T-cell (primary cell): ENCODE measurements at regions not wholly inside any gene's neighbourhood (a gene's known extent, or its start where the extent isn't known, plus 50 kb on each side); places are given as distances from the start of the nearest gene placed in this dataset.

ENCODE experiments used
- ATAC-seq, 4 experiments: fragments of 200-7000 bp in 3 of 4; fragments of 150-1000 bp in 1 of 4; cut with Tn5 transposase; replicated peaks in 1 of 4; 1 replicate in 3 of 4; 2 replicates in 1 of 4; pipeline ENCODE4 v1.10.0; 2021; ENCODE audit warnings: moderate library complexity in 3 of 4, mild to moderate bottlenecking in 2 of 4, moderate number of reproducible peaks in 1 of 4
- CTCF ChIA-PET, 2 donors: fragments of 300-600 bp; sonication (Branson Sonifier 250); formaldehyde crosslinking; loops; one replicate each; lab custom pipeline; 2022; ENCODE audit warnings: antibody characterized with exemption in 2 of 2; lab: Charles Lee
- POLR2A ChIA-PET, 2 donors: fragments of 300-600 bp; sonication (Branson Sonifier 250); formaldehyde crosslinking; loops; one replicate each; lab custom pipeline; 2022; ENCODE audit warnings: antibody characterized with exemption in 2 of 2; lab: Charles Lee
- DNase-seq, 35 experiments: peaks; one replicate each; pipeline versions ENCODE4 v3.0.0 to v3.0.0-alpha.2; 2013 to 2023
- H3K27ac ChIP-seq: one replicate; pipeline ENCODE4 v1.5.1; 2013; ENCODE audit warnings: low read length
- H3K27me3 ChIP-seq, 2 experiments: replicated peaks in 1 of 2; 1 replicate in 1 of 2; 2 replicates in 1 of 2; pipeline versions ENCODE4 v1.6.1 to v1.7.0; 2013; ENCODE audit warnings: low read length in 1 of 2, mixed read lengths in 1 of 2; ENCODE audit not compliant: control insufficient read depth in 2 of 2, insufficient read depth in 2 of 2; ENCODE audit errors: extremely low read depth in 1 of 2
- H3K36me3 ChIP-seq, 2 donors: 1 replicate in 1 of 2; 2 replicates in 1 of 2; pipeline versions ENCODE4 v1.6.1 to v1.7.0; 2013; ENCODE audit warnings: low read length in 1 of 2; ENCODE audit not compliant: control insufficient read depth in 2 of 2, insufficient read depth in 1 of 2; ENCODE audit errors: extremely low read depth in 1 of 2
- H3K4me1 ChIP-seq, 2 experiments: 1 replicate in 1 of 2; 2 replicates in 1 of 2; pipeline versions ENCODE4 v1.6.1 to v1.7.0; 2013; ENCODE audit warnings: low read length in 2 of 2, mixed read lengths in 1 of 2; ENCODE audit not compliant: insufficient read depth in 2 of 2, control insufficient read depth in 1 of 2; ENCODE audit errors: extremely low read depth in 1 of 2
- H3K4me3 ChIP-seq, 2 donors: 1 replicate in 1 of 2; 2 replicates in 1 of 2; pipeline versions ENCODE4 v1.5.1 to v1.7.0; 2013; ENCODE audit warnings: mild to moderate bottlenecking in 2 of 2, low read length in 1 of 2, moderate library complexity in 1 of 2; ENCODE audit not compliant: control insufficient read depth in 1 of 2; ENCODE audit errors: extremely low read depth in 1 of 2
- H3K9me3 ChIP-seq: 2 replicates; pipeline ENCODE4 v1.7.0; 2013
- H3K27ac Mint-ChIP-seq, 2 donors: one replicate each; pipeline ENCODE4 v1.8.0; 2020 to 2021; ENCODE audit warnings: mild to moderate bottlenecking in 2 of 2, mixed read lengths in 2 of 2
- H3K27me3 Mint-ChIP-seq, 2 donors: one replicate each; pipeline ENCODE4 v1.8.0; 2021 to 2022; ENCODE audit warnings: mixed read lengths in 2 of 2
- H3K36me3 Mint-ChIP-seq: one replicate; pipeline ENCODE4 v1.8.0; 2021; ENCODE audit warnings: mixed read lengths
- H3K4me1 Mint-ChIP-seq, 3 donors: one replicate each; pipeline ENCODE4 v1.8.0; 2020 to 2022; ENCODE audit warnings: mixed read lengths in 3 of 3, mild to moderate bottlenecking in 1 of 3
- H3K4me3 Mint-ChIP-seq, 3 donors: one replicate each; pipeline ENCODE4 v1.8.0; 2020 to 2022; ENCODE audit warnings: mild to moderate bottlenecking in 3 of 3, mixed read lengths in 3 of 3, moderate library complexity in 3 of 3
- H3K9me3 Mint-ChIP-seq, 3 donors: one replicate each; pipeline ENCODE4 v1.8.0; 2020 to 2022; ENCODE audit warnings: mixed read lengths in 3 of 3
- WGBS: methylation state at CpG from one replicate; pipeline ENCODE4 v1.1.5; 2013; ENCODE audit warnings: missing lambda C conversion rate; ENCODE audit not compliant: insufficient coverage; 5-methylcytosine and 5-hydroxymethylcytosine counted together

DNA sequence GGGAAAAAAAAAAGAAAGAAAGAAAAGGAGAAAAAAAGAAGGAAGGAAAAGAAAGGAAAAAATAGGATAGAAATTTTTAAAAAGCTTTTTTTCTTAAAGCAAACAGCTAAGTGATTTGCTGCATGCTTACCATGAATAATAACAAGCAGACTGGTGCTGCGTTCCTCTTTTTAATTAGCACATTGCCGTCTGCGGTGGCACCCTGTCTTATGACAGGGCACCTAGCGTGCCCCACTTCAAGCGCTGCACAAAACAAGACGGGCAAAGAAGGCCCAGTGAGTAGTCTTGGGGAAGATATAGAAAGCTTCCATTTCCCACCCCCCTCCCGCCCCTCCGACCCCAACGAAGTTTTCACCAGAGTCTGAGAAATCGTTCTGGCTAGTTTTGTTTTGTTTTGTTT lies 513.9 kb downstream of the ZNF608 start:
- no peak overlapping the region for H3K27ac ChIP-seq
- H3K27ac Mint-ChIP-seq, result no peak overlapping the region
- ChIA-PET CTCF (no interaction called here), POLR2A (no interaction called here)
- no peaks in the 10 kb centered on the region for H3K27me3 Mint-ChIP-seq
- no peaks in the 10 kb centered on the region for H3K4me1 Mint-ChIP-seq
- H3K4me1 ChIP-seq, result no peaks in the 10 kb centered on the region
- no peaks in the 10 kb centered on the region for H3K36me3 Mint-ChIP-seq
- DNase-seq (no peak), ATAC-seq (no peak)
- no peaks in the 10 kb centered on the region for H3K9me3 ChIP-seq
- no peaks in the 10 kb centered on the region for H3K36me3 ChIP-seq
- H3K4me3 Mint-ChIP-seq, result no peak overlapping the region
- H3K9me3 Mint-ChIP-seq, result peaks cover 0 to 6% (median 5%) of the 10 kb centered on the region in 3 donors
- no peaks in the 10 kb centered on the region for H3K27me3 ChIP-seq
- no peak overlapping the region for H3K4me3 ChIP-seq
- WGBS, result no CpG with 5 or more reads among the region's 10 CpGs

DNA sequence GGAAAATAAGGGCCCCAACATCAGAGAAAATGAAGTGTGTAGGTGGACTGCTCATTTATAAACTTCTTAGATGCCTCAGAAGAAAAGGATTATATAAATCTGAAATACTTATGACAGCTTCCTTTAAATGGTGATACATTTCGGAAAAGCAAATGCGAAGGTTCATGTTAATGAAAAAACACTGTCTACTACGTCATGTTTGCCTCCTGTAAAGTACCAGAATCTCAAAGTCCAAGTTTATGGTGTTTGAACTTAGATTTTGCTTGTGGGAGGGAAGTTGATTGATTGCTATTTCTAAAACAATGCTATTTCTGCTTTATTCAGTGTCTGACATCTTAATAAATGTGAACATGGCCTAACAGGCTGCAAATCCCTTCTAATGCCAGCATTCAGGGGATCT lies 514.6 kb downstream of the ZNF608 start:
- Mint-ChIP-seq H3K4me3 (no peak overlapping the region), H3K9me3 (peaks cover 3 to 11% (median 5%) of the 10 kb centered on the region in 3 donors), H3K4me1 (no peaks in the 10 kb centered on the region), H3K27ac (no peak overlapping the region), H3K36me3 (no peaks in the 10 kb centered on the region), H3K27me3 (no peaks in the 10 kb centered on the region)
- no peak for ATAC-seq
- Histone ChIP-seq H3K27ac (no peak overlapping the region), H3K4me3 (no peak overlapping the region), H3K36me3 (no peaks in the 10 kb centered on the region), H3K27me3 (no peaks in the 10 kb centered on the region), H3K4me1 (no peaks in the 10 kb centered on the region), H3K9me3 (no peaks in the 10 kb centered on the region)
- no peak for DNase-seq
- CTCF ChIA-PET, result no interaction called here
- POLR2A ChIA-PET, result no interaction called here
- WGBS, result 73% methylated on average over 3 of the region's 3 CpGs

DNA sequence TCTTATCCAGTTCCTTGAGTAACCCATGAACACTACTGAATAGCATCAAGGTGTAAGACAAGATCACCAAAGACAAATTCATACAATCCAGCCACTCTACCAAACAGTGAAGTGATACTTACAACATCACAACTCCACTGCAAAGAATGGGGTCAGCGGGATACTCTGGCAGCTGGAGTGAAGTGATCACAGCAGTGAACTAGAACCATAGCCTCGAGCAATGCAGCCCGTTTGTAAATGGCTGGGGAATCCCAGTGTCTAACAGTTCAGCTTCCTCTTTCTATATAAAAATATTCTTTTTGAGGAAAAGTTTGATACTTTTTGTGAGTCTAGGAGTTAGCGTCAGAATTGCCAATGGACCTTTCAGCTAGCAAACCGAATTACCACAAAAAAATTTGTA lies 515.2 kb downstream of the ZNF608 start:
- ATAC-seq (no peak), DNase-seq (no peak)
- Mint-ChIP-seq H3K4me3 (no peak overlapping the region), H3K27ac (no peak overlapping the region), H3K9me3 (peaks cover 3 to 11% (median 5%) of the 10 kb centered on the region in 3 donors), H3K4me1 (no peaks in the 10 kb centered on the region), H3K27me3 (no peaks in the 10 kb centered on the region), H3K36me3 (no peaks in the 10 kb centered on the region)
- Histone ChIP-seq H3K9me3 (no peaks in the 10 kb centered on the region), H3K27ac (no peak overlapping the region), H3K36me3 (no peaks in the 10 kb centered on the region), H3K27me3 (no peaks in the 10 kb centered on the region), H3K4me3 (no peak overlapping the region), H3K4me1 (no peaks in the 10 kb centered on the region)
- ChIA-PET POLR2A (no interaction called here), CTCF (no interaction called here)
- 100% methylated on average over 1 of the region's 5 CpGs for WGBS

DNA sequence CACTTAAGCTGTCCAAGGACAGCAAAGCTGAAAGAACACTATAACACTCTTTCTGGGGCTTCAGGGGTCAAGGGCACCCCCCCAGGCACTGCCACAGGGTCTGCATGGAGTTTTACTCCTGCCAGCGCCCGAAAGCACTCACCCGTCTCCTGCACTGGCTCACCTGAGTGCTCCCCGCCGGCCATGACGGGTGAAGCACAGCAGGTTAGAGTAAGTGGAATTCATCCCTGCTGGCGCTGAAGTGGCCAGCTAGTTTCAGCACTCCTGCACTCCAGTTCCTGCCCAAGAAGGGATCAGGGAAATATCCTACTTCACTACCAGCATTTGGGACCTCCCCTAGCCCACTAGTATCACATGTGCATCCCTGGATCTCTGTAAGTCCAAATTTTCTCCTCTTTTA lies 516.0 kb downstream of the ZNF608 start:
- CTCF ChIA-PET, result no interaction called here
- WGBS, result 86% methylated on average over 6 of the region's 7 CpGs

DNA sequence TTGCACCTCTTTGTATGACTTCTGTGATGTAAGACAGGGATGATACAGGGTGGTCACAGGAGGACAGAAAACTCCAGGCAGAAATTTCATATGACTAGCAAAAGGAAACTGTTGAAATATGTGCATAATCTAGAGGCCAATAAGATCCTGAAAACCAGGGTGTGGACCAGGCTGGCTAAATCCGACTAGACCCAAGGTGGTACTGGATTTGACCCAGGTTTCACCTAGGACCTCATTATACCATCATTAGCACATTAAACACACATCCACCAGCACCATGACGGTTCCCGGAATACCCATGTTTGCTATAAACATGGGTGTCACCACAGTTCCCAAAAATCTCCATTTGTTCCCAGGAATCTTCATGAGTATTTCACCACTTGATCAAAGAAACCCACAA lies 517.1 kb downstream of the ZNF608 start:
- Mint-ChIP-seq H3K27me3 (no peaks in the 10 kb centered on the region), H3K9me3 (peaks cover 3 to 11% (median 9%) of the 10 kb centered on the region in 3 donors)
- ATAC-seq, result no peak

More for the DNA sequence above, 516.0 kb downstream of the ZNF608 start:
- no peaks in the 10 kb centered on the region for H3K36me3 ChIP-seq
- POLR2A ChIA-PET, result no interaction called here
- no peaks in the 10 kb centered on the region for H3K4me1 ChIP-seq
- Mint-ChIP-seq H3K27ac (no peak overlapping the region), H3K4me3 (no peak overlapping the region), H3K36me3 (no peaks in the 10 kb centered on the region), H3K9me3 (peaks cover 3 to 11% (median 5%) of the 10 kb centered on the region in 3 donors), H3K27me3 (no peaks in the 10 kb centered on the region), H3K4me1 (no peaks in the 10 kb centered on the region)
- H3K9me3 ChIP-seq, result no peaks in the 10 kb centered on the region
- H3K27ac ChIP-seq, result no peak overlapping the region
- H3K4me3 ChIP-seq, result no peak overlapping the region
- H3K27me3 ChIP-seq, result no peaks in the 10 kb centered on the region
- ATAC-seq (no peak), DNase-seq (no peak)

DNA sequence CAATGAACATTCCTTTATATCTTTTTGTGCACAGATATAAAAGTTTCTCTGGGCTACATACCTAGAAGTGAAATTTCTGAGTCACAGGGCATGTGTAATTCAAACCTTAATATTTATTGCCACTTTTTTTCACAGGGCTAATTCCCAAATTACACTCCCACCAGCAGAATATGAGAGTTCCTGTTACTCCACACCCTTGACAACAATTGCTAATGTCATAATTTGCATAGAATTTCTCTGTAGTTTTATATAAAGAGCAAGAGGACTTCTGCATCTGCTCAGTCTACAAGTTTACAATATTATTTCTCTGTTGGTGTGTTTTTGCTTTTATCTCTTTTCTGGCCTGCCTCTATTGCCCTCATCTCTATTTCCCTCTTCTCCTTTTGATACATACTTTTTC lies 518.5 kb downstream of the ZNF608 start:
- no peak overlapping the region for H3K27ac Mint-ChIP-seq
- Histone ChIP-seq H3K4me3 (no peak overlapping the region), H3K36me3 (no peaks in the 10 kb centered on the region), H3K4me1 (no peaks in the 10 kb centered on the region), H3K9me3 (no peaks in the 10 kb centered on the region), H3K27me3 (no peaks in the 10 kb centered on the region), H3K27ac (no peak overlapping the region)
- H3K4me1 Mint-ChIP-seq, result no peaks in the 10 kb centered on the region
- DNase-seq (no peak), ATAC-seq (no peak)
- H3K9me3 Mint-ChIP-seq, result peaks cover 4 to 11% (median 9%) of the 10 kb centered on the region in 3 donors
- H3K27me3 Mint-ChIP-seq, result no peaks in the 10 kb centered on the region
- ChIA-PET CTCF (no interaction called here), POLR2A (no interaction called here)
- no peaks in the 10 kb centered on the region for H3K36me3 Mint-ChIP-seq
- no peak overlapping the region for H3K4me3 Mint-ChIP-seq

More for the DNA sequence above, 517.1 kb downstream of the ZNF608 start:
- H3K4me1 ChIP-seq, result no peaks in the 10 kb centered on the region
- Mint-ChIP-seq H3K4me1 (no peaks in the 10 kb centered on the region), H3K4me3 (no peak overlapping the region), H3K36me3 (no peaks in the 10 kb centered on the region), H3K27ac (no peak overlapping the region)
- no peak overlapping the region for H3K27ac ChIP-seq
- H3K36me3 ChIP-seq, result no peaks in the 10 kb centered on the region
- DNase-seq, result no peak
- ChIA-PET POLR2A (no interaction called here), CTCF (no interaction called here)
- no peak overlapping the region for H3K4me3 ChIP-seq
- 85% methylated on average over 3 of the region's 3 CpGs for WGBS
- no peaks in the 10 kb centered on the region for H3K9me3 ChIP-seq
- no peaks in the 10 kb centered on the region for H3K27me3 ChIP-seq

DNA sequence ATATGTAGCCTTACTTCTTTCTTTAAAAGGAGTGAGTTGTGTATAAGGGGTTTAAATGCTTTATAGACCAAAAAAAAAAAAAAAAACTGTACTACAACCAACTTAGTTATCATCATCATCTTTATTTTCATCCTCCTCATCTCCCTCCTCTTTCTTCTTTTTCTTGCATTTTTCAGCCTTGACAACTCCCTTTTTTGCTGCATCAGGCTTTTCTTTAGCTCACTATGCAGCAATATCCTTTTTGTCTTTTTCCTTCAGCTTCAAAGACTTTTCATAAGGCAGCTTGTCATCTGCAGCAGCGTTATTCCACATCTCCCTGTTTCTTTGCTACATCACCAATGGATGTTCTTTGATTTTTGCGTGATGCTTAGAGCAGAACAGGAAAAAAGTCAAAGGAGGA lies 526.0 kb downstream of the ZNF608 start:
- Histone ChIP-seq H3K27ac (no peak overlapping the region), H3K9me3 (no peaks in the 10 kb centered on the region), H3K4me1 (no peaks in the 10 kb centered on the region), H3K36me3 (no peaks in the 10 kb centered on the region), H3K27me3 (no peaks in the 10 kb centered on the region), H3K4me3 (no peak overlapping the region)
- DNase-seq (no peak), ATAC-seq (no peak)
- CTCF ChIA-PET, result no interaction called here
- Mint-ChIP-seq H3K36me3 (no peaks in the 10 kb centered on the region), H3K27me3 (no peaks in the 10 kb centered on the region), H3K4me3 (no peak overlapping the region), H3K27ac (no peak overlapping the region), H3K9me3 (peaks cover 4 to 14% (median 8%) of the 10 kb centered on the region in 3 donors), H3K4me1 (no peaks in the 10 kb centered on the region)
- POLR2A ChIA-PET, result no interaction called here
- 20% methylated on average over 1 of the region's 2 CpGs for WGBS
